SK-N-SH treated with all-trans-retinoic acid at 6 μM for 48 hours (cell line): ENCODE measurements at regions not wholly inside any gene's neighbourhood (a gene's known extent, or its start where the extent isn't known, plus 50 kb on each side); places are given as distances from the start of the nearest gene placed in this dataset.

Source experiments
- BACH2 ChIP-seq: fragments of 250-450 bp; sonication (Bioruptor Pico); IDR thresholded peaks from 2 replicates; pipeline ENCODE4 v1.9.0; 2021; ENCODE audit warnings: mild to moderate bottlenecking, borderline replicate concordance
- CREB5 ChIP-seq: fragments of 250-450 bp; sonication (Bioruptor Pico); IDR thresholded peaks from 2 replicates; pipeline ENCODE4 v1.5.1; 2020; ENCODE audit warnings: low read depth, mild to moderate bottlenecking, moderate library complexity
- CSDC2 ChIP-seq: fragments of 250-450 bp; sonication (Bioruptor Pico); IDR thresholded peaks from 2 replicates; pipeline ENCODE4 v1.5.0; 2020; ENCODE audit warnings: mild to moderate bottlenecking, moderate library complexity
- PPARA ChIP-seq: fragments of 250-450 bp; sonication (Bioruptor Pico); IDR thresholded peaks from 2 replicates; pipeline ENCODE4 v1.5.0; 2020; ENCODE audit warnings: mild to moderate bottlenecking, borderline replicate concordance
- ZNF70 ChIP-seq: fragments of 450-650 bp; formaldehyde crosslinking; IDR thresholded peaks from 2 replicates; pipeline ENCODE4 v1.5.0; 2020; ENCODE audit warnings: mild to moderate bottlenecking, moderate library complexity
- ZNF8 ChIP-seq: fragments of 450-650 bp; formaldehyde crosslinking; IDR thresholded peaks from 2 replicates; pipeline ENCODE4 v1.5.0; 2020; ENCODE audit warnings: mild to moderate bottlenecking, moderate library complexity

DNA sequence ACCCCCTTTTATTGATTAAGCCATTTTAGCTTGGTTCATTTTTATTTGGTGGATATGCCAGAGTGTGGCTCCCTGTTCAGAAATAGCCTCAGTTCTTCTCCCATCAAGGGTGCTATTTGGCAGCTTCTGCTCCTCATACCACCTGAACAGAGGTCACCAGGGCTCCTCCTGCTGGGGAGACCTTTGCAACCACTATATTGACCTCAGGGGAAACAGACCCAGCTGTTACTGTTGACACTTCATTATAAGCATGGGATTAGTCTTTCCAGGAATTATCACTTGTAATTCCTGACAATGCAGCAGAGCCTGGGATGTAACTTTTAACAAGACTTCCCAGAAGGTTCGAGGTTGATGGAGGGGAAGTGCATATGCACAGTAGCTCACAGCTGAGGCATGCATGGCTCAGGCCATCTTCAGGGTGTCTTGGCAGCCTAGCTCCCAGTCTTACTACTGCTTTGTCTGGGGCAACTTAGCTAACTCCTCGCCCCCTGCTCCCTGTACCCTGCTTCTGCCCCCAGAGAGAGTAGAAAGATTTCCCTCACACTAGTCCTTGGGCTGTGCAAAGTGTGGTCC is 239.4 kb upstream of the SPRED2 start:
- no peak for TF ChIP-seq CREB5
- TF ChIP-seq ZNF70: no peak
- no peak for TF ChIP-seq PPARA (CRISPR knock-in tag)
- no peak for TF ChIP-seq CSDC2 (CRISPR knock-in tag)
- TF ChIP-seq BACH2 (CRISPR knock-in tag): no peak
- TF ChIP-seq ZNF8 (CRISPR knock-in tag): no peak
